ENCODE measurements at regions not wholly inside any gene's neighbourhood (a gene's known extent, or its start where the extent isn't known, plus 50 kb on each side); places are given as distances from the start of the nearest gene placed in this dataset.

DNA sequence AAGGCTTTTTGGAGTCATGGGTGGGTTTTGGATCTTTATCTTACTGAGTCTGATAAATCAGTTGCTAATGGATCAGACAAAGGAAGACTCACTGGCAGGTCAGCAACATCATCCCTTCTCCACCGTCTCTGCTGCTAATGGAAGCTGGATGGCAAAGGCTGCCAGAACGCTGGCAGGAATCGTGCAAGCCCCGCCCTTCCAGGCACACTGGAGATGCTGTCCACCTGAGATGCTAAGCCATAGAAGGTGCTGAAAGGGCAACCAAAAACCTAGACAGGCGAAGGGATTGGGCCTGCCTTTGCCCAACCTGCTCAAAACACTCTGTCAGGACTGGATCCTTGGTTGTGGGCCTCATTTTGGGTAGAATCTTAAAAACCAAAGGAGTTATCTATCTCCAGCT, 139.5 kb upstream of the FSTL4 start:
- Histone ChIP-seq H3K79me2 (ENCODE audit: control insufficient read depth, insufficient read depth, low read length) (no peaks in the 10 kb centered on the region), H3K27me3 (ENCODE audit: control insufficient read depth, insufficient read depth, low read length) (peaks cover 2% of the 10 kb centered on the region), H3K4me1 (ENCODE audit: control insufficient read depth, extremely low read depth, insufficient read depth, low read length) (no peaks in the 10 kb centered on the region), H3K27ac (ENCODE audit: insufficient read depth, low read length) (no peak overlapping the region), H3K9me3 (ENCODE audit: control insufficient read depth, insufficient read depth, low read depth, low read length) (no peaks in the 10 kb centered on the region), H3K36me3 (ENCODE audit: control insufficient read depth, insufficient read depth, low read length) (no peaks in the 10 kb centered on the region), H3K9ac (ENCODE audit: insufficient read depth, low read length) (no peak overlapping the region), H2AFZ (ENCODE audit: low read length) (no peak overlapping the region), H3K4me2 (ENCODE audit: extremely low read depth, insufficient read depth, low read length) (no peak overlapping the region), H4K20me1 (ENCODE audit: control insufficient read depth, extremely low read depth, insufficient read depth, low read length) (no peaks in the 10 kb centered on the region), H3K4me3 (replicated peaks in 1 of 4; ENCODE audit: control extremely low read depth in 1 of 4, insufficient read depth in 1 of 4, low read depth in 3 of 4, low read length in 4 of 4) (no peak overlapping the region)
- TF ChIP-seq, protein P1, sequence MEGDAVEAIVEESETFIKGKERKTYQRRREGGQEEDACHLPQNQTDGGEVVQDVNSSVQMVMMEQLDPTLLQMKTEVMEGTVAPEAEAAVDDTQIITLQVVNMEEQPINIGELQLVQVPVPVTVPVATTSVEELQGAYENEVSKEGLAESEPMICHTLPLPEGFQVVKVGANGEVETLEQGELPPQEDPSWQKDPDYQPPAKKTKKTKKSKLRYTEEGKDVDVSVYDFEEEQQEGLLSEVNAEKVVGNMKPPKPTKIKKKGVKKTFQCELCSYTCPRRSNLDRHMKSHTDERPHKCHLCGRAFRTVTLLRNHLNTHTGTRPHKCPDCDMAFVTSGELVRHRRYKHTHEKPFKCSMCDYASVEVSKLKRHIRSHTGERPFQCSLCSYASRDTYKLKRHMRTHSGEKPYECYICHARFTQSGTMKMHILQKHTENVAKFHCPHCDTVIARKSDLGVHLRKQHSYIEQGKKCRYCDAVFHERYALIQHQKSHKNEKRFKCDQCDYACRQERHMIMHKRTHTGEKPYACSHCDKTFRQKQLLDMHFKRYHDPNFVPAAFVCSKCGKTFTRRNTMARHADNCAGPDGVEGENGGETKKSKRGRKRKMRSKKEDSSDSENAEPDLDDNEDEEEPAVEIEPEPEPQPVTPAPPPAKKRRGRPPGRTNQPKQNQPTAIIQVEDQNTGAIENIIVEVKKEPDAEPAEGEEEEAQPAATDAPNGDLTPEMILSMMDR (conservative IDR thresholded peaks at IDR 0.05 in 1 of 2, IDR thresholded peaks at IDR 0.05 in 1 of 2; ENCODE audit: low read depth in 1 of 2, low read length in 2 of 2): no peak
- no peak for TF ChIP-seq EZH2 (IDR thresholded peaks at IDR 0.05; ENCODE audit: low read length, missing control alignments)
- no peak for DNase-seq (ENCODE audit: low read depth in 2 of 2)

DNA sequence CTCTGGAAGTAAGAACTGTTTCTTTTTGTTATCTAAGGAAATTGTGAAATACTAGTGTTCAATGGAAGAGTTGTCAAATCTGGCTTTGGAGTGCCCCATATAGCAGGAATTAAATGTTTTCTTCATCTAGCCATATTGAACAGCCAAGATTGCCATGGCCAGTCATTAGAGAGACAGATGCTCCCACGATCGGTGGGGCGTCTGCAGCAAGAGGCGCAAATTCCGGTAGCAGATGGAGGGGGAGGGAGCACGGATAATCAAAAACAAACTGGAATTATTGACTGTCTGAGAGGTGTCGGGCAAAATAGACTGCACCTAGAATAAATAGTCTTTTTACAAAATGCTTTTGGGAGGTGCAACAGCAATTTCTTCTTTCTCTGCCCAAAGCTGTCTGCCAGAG, 139.1 kb upstream of the FSTL4 start:
- Histone ChIP-seq H3K4me1 (ENCODE audit: control insufficient read depth, extremely low read depth, insufficient read depth, low read length) (no peaks in the 10 kb centered on the region), H3K27ac (ENCODE audit: insufficient read depth, low read length) (no peak overlapping the region), H3K9ac (ENCODE audit: insufficient read depth, low read length) (no peak overlapping the region), H3K4me3 (replicated peaks in 1 of 4; ENCODE audit: control extremely low read depth in 1 of 4, insufficient read depth in 1 of 4, low read depth in 3 of 4, low read length in 4 of 4) (no peak overlapping the region), H3K9me3 (ENCODE audit: control insufficient read depth, insufficient read depth, low read depth, low read length) (no peaks in the 10 kb centered on the region), H3K27me3 (ENCODE audit: control insufficient read depth, insufficient read depth, low read length) (peaks cover 2% of the 10 kb centered on the region), H3K36me3 (ENCODE audit: control insufficient read depth, insufficient read depth, low read length) (no peaks in the 10 kb centered on the region), H2AFZ (ENCODE audit: low read length) (no peak overlapping the region), H3K79me2 (ENCODE audit: control insufficient read depth, insufficient read depth, low read length) (no peaks in the 10 kb centered on the region), H3K4me2 (ENCODE audit: extremely low read depth, insufficient read depth, low read length) (no peak overlapping the region), H4K20me1 (ENCODE audit: control insufficient read depth, extremely low read depth, insufficient read depth, low read length) (no peaks in the 10 kb centered on the region)
- TF ChIP-seq, protein P1 (conservative IDR thresholded peaks at IDR 0.05 in 1 of 2, IDR thresholded peaks at IDR 0.05 in 1 of 2; ENCODE audit: low read depth in 1 of 2, low read length in 2 of 2): no peak
- no peak for TF ChIP-seq EZH2 (IDR thresholded peaks at IDR 0.05; ENCODE audit: low read length, missing control alignments)
- DNase-seq (ENCODE audit: low read depth in 2 of 2): no peak

DNA sequence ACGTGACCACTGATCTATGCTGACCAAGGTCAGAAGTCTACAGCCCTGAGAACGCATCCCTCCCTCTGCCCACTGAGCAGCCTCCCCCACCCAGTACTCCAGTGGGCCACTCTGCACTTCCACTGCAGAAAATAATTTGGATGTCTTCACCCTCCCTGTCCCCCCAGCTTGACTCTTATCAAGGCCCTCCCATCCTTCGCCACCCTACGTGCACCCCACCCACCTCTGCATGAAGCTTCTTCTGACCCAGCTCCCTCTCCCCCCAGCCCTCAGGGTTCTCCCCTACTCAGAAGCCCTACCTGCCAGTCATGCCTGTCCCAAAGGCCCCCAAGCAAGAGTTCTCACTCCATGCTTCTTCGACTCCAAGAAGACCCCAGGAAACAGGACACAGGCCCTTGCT, 138.5 kb upstream of the FSTL4 start:
- Histone ChIP-seq H3K4me1 (ENCODE audit: control insufficient read depth, extremely low read depth, insufficient read depth, low read length) (no peaks in the 10 kb centered on the region), H2AFZ (ENCODE audit: low read length) (no peak overlapping the region), H3K27ac (ENCODE audit: insufficient read depth, low read length) (no peak overlapping the region), H3K4me2 (ENCODE audit: extremely low read depth, insufficient read depth, low read length) (no peak overlapping the region), H3K4me3 (replicated peaks in 1 of 4; ENCODE audit: control extremely low read depth in 1 of 4, insufficient read depth in 1 of 4, low read depth in 3 of 4, low read length in 4 of 4) (no peak overlapping the region), H3K27me3 (ENCODE audit: control insufficient read depth, insufficient read depth, low read length) (peaks cover 2% of the 10 kb centered on the region), H3K9ac (ENCODE audit: insufficient read depth, low read length) (no peak overlapping the region), H3K9me3 (ENCODE audit: control insufficient read depth, insufficient read depth, low read depth, low read length) (no peaks in the 10 kb centered on the region), H4K20me1 (ENCODE audit: control insufficient read depth, extremely low read depth, insufficient read depth, low read length) (no peaks in the 10 kb centered on the region), H3K79me2 (ENCODE audit: control insufficient read depth, insufficient read depth, low read length) (no peaks in the 10 kb centered on the region), H3K36me3 (ENCODE audit: control insufficient read depth, insufficient read depth, low read length) (no peaks in the 10 kb centered on the region)
- no peak for DNase-seq (ENCODE audit: low read depth in 2 of 2)
- no peak for TF ChIP-seq EZH2 (IDR thresholded peaks at IDR 0.05; ENCODE audit: low read length, missing control alignments)
- TF ChIP-seq, protein P1 (conservative IDR thresholded peaks at IDR 0.05 in 1 of 2, IDR thresholded peaks at IDR 0.05 in 1 of 2; ENCODE audit: low read depth in 1 of 2, low read length in 2 of 2): no peak

Data from fibroblast of lung (primary cell).